Left lung (tissue), 4 donors: ENCODE measurements at regions not wholly inside any gene's neighbourhood (a gene's known extent, or its start where the extent isn't known, plus 50 kb on each side); places are given as distances from the start of the nearest gene placed in this dataset.
A peak's percentile ranks its signal among the peaks of the same experiment; 100 is the strongest.

ENCODE experiments used
- ATAC-seq: fragments of 200-7000 bp; cut with Tn5 transposase; one replicate; pipeline ENCODE4 v1.9.1; 2020; ENCODE audit warnings: moderate library complexity
- DNase-seq, 4 donors: peaks; one replicate each; pipeline ENCODE4 v3.0.0-alpha.2; 2013 to 2020
- H3K27ac ChIP-seq, 2 donors: fragments of 200-600 bp; sonication (generic) in 1 of 2; one replicate each; pipeline versions ENCODE4 v1.5.0 to v1.8.0; 2020 to 2021
- H3K27me3 ChIP-seq, 2 donors: fragments of 200-600 bp; sonication (generic) in 1 of 2; one replicate each; pipeline versions ENCODE4 v1.5.0 to v1.8.0; 2020 to 2021
- H3K36me3 ChIP-seq, 2 donors: fragments of 200-600 bp; sonication (generic) in 1 of 2; one replicate each; pipeline versions ENCODE4 v1.5.0 to v1.8.0; 2020 to 2021
- H3K4me1 ChIP-seq, 2 donors: fragments of 200-600 bp; one replicate each; pipeline ENCODE4 v1.8.0; 2021
- H3K4me3 ChIP-seq, 2 donors: fragments of 200-600 bp; sonication (generic) in 1 of 2; one replicate each; pipeline versions ENCODE4 v1.5.0 to v1.8.0; 2020 to 2021; ENCODE audit warnings: mild to moderate bottlenecking in 1 of 2
- H3K9me3 ChIP-seq, 2 donors: fragments of 200-600 bp; sonication (generic) in 1 of 2; one replicate each; pipeline versions ENCODE4 v1.5.0 to v1.8.0; 2020 to 2021
- CTCF ChIP-seq, 2 donors: fragments of 200-600 bp; sonication (generic) in 1 of 2; IDR thresholded peaks; one replicate each; pipeline versions ENCODE4 v1.5.0 to v1.8.0; 2021; ENCODE audit warnings: antibody characterized with exemption in 2 of 2
- intact Hi-C, 2 donors: fragments of 100-400 bp; cut with DNase I; formaldehyde crosslinking; loops; one replicate each; pipeline versions ENCODE4 v1.11.2 to v1.14.2; 2022
- donor health status: DM: no; HTN: yes; CAD: no.
- donor health status: DM: no; HTN: no; CAD: no.

- no peaks in the 10 kb centered on the region for H3K4me1 ChIP-seq
- ATAC-seq (no peak), DNase-seq (no peak)
- TF ChIP-seq CTCF (IDR thresholded peaks at IDR 0.05): no peak
- H3K27ac ChIP-seq: no peak overlapping the region
- H3K36me3 ChIP-seq: no peaks in the 10 kb centered on the region
- H3K9me3 ChIP-seq: no peaks in the 10 kb centered on the region
- H3K4me3 ChIP-seq: no peak overlapping the region
- no peaks in the 10 kb centered on the region for H3K27me3 ChIP-seq
- intact Hi-C loops: no loop called here
Observed at GRCh38 chr5:67814569-67815311, 400.8 kb upstream of the PIK3R1 start.

GRCh38 chr5:67813877-67814539, 401.5 kb upstream of the PIK3R1 start:
- intact Hi-C loops: no loop called here
- no peak for TF ChIP-seq CTCF (IDR thresholded peaks at IDR 0.05)
- Histone ChIP-seq H3K27ac (no peak overlapping the region), H3K4me3 (no peak overlapping the region), H3K36me3 (no peaks in the 10 kb centered on the region), H3K9me3 (no peaks in the 10 kb centered on the region), H3K4me1 (no peaks in the 10 kb centered on the region), H3K27me3 (no peaks in the 10 kb centered on the region)
- DNase-seq (no peak), ATAC-seq (no peak)

GRCh38 chr5:67809589-67809988, 406.0 kb upstream of the PIK3R1 start:
- ATAC-seq (no peak), DNase-seq (peak in 2 of 4 donors; percentile 3 to 30)
- no peaks in the 10 kb centered on the region for H3K4me1 ChIP-seq
- intact Hi-C loops: no loop called here
- H3K9me3 ChIP-seq: no peaks in the 10 kb centered on the region
- H3K27me3 ChIP-seq: no peaks in the 10 kb centered on the region
- H3K4me3 ChIP-seq: no peak overlapping the region
- no peaks in the 10 kb centered on the region for H3K36me3 ChIP-seq
- H3K27ac ChIP-seq: no peak overlapping the region
- TF ChIP-seq CTCF (IDR thresholded peaks at IDR 0.05): no peak

DNA sequence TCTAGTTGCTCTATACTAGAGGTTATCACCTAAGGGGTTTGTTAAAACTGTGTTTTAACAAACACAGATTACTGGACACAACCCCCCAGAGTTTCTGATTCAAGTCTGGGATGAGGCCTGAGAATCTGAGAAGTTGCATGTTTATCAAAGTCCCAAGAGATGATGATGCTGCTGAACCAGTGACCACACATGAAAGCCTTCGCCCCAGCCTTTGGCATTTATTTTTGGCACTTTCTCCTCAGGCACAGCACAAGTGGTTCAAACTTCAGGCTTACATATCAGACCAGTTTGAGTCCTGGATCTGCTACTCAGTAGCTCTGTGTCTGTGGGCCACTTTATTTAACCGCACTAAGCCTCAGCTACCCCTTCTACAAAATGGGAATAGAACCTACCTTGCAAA, 407.2 kb upstream of the PIK3R1 start:
- H3K4me3 ChIP-seq: no peak overlapping the region
- no peaks in the 10 kb centered on the region for H3K4me1 ChIP-seq
- no peaks in the 10 kb centered on the region for H3K9me3 ChIP-seq
- no peak for TF ChIP-seq CTCF (IDR thresholded peaks at IDR 0.05)
- DNase-seq (no peak), ATAC-seq (no peak)
- H3K27me3 ChIP-seq: no peaks in the 10 kb centered on the region
- intact Hi-C loops: no loop called here
- no peaks in the 10 kb centered on the region for H3K36me3 ChIP-seq
- H3K27ac ChIP-seq: no peak overlapping the region

DNA sequence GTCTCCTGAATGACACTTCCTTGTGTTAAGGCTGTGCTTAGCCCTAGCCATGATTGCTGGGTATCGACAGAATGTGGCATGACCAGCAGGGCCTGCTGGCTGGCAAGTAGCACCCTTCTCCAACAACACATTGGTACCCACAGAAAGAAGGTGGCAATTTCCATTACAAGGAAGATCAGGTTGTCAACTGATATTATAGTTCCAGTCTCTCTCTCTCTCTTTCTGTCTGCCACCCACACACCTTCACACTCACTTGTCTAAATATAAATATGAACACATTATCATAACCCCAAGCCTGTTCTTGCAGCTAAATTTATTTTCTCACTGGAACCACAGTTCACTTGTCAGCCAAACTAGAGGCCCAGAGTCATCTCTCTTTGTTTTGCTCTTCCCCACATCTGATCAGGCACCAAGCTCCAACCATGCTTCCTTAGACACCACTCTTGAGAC, 408.1 kb upstream of the PIK3R1 start:
- intact Hi-C loops: no loop called here
- Histone ChIP-seq H3K27ac (no peak overlapping the region), H3K36me3 (no peaks in the 10 kb centered on the region), H3K27me3 (no peaks in the 10 kb centered on the region), H3K9me3 (no peaks in the 10 kb centered on the region), H3K4me1 (no peaks in the 10 kb centered on the region), H3K4me3 (no peak overlapping the region)
- ATAC-seq (no peak), DNase-seq (no peak)
- no peak for TF ChIP-seq CTCF (IDR thresholded peaks at IDR 0.05)
